ENCODE measurements at regions not wholly inside any gene's neighbourhood (a gene's known extent, or its start where the extent isn't known, plus 50 kb on each side); places are given as distances from the start of the nearest gene placed in this dataset.
"Not testable (repeated sequence)": the region's sequence is repeated elsewhere in the genome, so short reads cannot be mapped to it uniquely, and the experiment has no call there.

GRCh38 chr1:242811092-242811840 lies 286.8 kb upstream of the PLD5 start:
- no peak for DNase-seq

GRCh38 chr1:242806324-242806723 lies 281.8 kb upstream of the PLD5 start:
- DNase-seq: no peak

GRCh38 chr1:242805360-242805759 lies 280.9 kb upstream of the PLD5 start:
- DNase-seq: not testable (repeated sequence)

DNA sequence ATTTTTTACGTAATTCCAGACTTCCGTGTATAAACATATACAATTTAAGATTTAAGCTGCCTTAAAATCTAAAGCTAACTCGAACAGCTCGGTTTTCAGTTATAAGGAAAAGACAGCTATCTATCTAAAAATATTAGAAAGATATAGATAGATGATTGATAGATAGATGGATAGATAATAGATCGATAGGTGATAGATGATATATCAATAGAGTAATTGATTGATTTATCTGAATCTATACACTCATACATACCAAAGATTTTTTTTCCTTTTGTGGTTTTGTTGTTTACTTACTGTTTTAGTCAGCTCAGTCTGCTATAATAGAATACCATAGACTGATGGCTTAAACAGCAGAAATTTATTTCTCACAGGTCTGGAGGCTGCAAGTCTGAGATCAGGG lies 278.5 kb upstream of the PLD5 start:
- no peak for DNase-seq

- no peak for DNase-seq
Observed at GRCh38 chr1:242800521-242800920, 276.0 kb upstream of the PLD5 start.

- no peak for DNase-seq
Observed at GRCh38 chr1:242797856-242798255, 273.4 kb upstream of the PLD5 start.

GRCh38 chr1:242788771-242789170 lies 264.3 kb upstream of the PLD5 start:
- DNase-seq: no peak

DNA sequence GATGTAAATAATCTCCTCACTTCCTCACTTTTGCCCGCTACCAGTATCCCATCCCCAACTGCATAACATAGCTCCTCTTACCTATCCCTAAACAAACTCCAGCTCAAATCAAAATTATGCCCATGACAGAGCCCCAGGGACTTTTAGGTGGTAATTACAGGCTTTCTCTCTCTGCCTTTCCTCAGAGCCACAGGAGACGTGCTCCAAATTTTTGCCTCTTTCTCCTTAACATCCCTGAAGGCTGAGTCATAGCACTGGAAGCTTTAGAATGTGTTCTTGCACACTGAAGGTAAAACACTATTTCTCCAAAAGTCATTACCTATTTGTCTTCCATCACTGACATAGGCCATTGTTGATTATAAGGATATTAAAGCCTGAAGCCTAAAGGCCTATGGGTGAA lies 263.5 kb upstream of the PLD5 start:
- DNase-seq: no peak

DNA sequence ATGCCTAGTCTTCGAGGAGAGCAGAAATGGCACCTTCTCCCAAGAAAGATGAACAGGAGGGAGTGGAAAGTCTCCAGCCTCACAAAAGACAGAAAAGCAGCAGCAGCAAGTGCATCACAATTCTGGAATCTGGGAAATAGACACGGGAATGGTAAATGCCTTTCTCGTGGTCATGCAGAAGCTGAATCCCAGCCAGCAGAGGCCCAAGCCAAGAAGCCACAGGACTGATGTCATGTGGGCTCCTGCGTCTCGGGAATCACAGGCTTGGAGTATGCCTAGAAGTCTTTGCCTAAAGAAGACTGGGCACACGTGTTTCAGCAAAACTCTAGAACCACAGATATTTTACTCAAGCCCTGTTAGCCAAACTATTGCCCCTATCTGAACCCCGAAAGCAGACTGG lies 260.3 kb upstream of the PLD5 start:
- no peak for DNase-seq

GRCh38 chr1:242784084-242784483 lies 259.6 kb upstream of the PLD5 start:
- no peak for DNase-seq

GRCh38 chr1:242774256-242774655 lies 249.8 kb upstream of the PLD5 start:
- no peak for DNase-seq

- DNase-seq: no peak
Observed at GRCh38 chr1:242770366-242770765, 245.9 kb upstream of the PLD5 start.

- DNase-seq: no peak
Observed at GRCh38 chr1:242764161-242764560, 239.7 kb upstream of the PLD5 start.

DNA sequence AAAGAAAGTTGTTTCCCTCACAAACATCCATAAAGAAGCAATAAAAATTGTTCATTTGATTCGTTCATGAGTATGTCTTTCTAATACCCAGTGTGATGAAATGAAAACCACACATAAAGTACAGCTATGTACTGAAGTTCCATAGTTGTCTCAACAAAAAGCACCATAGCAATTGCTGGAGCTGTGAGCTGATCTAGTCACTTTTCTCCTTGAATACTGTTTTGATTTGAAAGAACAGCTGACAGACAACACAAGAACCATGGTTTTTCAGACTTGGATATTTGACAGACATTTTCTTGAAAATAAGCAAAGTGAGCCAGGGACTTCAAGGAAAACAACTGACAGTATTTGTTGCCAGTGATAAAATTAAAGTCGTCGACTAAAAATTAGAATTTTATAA lies 237.1 kb upstream of the PLD5 start:
- no peak for DNase-seq

GRCh38 chr1:242754926-242755325 lies 230.4 kb upstream of the PLD5 start:
- DNase-seq: no peak

DNA sequence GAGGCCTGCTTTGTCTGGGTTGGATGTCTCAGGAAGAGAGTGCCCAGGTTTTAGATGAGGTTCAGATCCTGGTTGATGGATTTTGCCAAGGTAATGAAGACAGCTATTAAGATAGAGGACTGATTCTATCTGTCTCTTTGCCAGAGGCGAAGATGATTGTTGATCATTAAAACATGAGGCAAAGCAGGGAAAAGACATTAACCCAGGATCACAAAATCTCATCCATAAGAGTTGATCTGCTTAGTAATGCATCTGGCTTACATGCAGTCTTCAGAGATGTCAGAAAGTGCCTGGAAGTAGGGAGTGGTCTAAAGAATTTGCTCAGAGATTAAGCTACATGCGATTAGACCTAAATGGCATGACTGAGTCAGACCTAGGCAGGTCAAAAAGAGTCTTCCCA lies 229.6 kb upstream of the PLD5 start:
- no peak for DNase-seq

DNA sequence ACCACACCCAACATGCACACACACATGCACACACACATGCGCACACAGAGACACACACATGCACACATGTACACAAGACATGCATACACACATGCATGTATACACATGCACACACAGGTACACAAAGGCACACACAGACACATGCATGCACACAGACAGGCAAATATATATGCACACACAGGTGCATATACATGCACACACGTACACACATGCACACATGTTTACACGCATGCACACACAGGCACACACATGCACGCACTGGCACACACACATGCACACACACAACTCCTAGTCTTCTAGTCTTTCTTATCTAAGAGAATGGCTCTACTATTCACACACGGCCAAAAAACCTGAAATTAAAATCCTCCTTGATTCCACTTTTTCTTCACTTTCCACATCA lies 222.7 kb upstream of the PLD5 start:
- DNase-seq: no peak

- no peak for DNase-seq
Observed at GRCh38 chr1:242745079-242745478, 220.6 kb upstream of the PLD5 start.

DNA sequence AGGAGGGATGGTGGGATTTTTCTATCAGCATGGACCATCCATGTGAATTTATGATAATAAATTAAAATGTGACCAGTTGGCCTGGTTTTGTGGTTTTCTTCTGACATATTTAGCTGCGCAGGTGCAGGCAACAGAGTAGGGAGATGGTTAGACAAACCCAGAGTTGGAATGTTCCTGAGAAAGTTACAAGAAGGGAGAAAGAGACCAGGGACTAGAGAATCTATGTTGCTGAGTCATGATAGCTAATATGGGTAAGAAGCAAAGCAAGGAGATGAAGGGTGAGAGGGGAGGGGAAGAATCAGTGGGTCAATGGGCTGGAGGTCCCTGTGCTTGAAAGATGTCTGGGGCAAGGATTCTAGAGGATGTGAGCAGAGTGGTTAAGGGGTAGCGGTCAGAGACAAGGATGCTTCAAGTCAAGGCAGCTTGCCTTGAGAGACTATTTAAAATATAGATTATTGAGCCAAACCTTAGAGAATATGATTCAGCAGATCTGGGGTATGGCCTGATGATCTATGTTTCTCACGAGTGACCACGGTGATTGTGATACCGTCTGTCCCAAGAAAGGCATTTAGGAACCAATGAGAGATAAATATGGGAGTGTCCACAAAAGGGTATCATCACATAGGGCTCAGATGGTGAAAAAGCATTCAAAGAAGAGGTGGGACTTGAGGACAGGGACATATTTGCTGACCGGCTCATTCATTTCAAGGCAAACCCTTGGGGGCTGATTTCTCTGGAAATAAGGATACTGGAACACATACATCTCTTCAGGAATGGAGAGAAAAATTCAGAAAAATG lies 219.7 kb upstream of the PLD5 start:
- DNase-seq: no peak

GRCh38 chr1:242738702-242739645 lies 214.5 kb upstream of the PLD5 start:
- DNase-seq: no peak

DNA sequence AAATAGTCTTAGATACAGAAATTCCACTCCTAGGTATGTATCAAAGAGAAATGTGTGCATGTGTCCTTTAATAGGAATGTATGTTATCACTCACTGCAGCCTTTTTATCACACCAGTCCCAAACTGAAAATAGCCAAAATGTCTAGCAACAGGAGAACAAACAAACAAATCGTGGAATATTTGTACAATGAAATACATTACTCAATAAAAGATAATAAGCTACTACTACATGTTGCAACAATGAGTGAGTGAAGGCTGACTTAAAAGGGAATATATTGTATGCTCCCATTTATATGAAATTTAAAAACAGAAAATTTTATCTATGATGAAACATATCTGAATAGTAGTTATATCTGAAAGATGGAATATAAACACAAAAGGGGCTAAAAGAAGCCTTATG lies 212.1 kb upstream of the PLD5 start:
- no peak for DNase-seq

DNA sequence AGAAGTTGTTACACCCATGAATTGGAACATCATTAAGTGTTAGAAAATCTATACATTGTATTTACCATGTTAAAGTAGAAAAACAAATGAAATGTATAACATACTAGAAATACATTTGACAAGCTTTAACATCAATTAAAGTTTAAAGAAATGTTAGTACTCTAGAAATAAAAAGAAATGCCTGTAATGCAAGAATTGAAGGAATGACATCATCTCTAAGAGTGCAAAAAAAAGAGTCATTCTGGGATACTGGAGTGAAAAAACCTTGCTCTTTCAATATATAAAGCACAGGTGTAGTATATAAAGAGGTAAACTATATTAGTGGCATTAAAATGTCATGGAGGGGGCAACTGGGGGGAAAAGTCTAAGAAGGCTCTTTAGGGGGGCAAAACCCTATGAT lies 210.8 kb upstream of the PLD5 start:
- no peak for DNase-seq

GRCh38 chr1:242731446-242731845 lies 206.9 kb upstream of the PLD5 start:
- DNase-seq: no peak

All from DMS53 (cell line).